Lung (tissue), 11 donors: ENCODE measurements at regions not wholly inside any gene's neighbourhood (a gene's known extent, or its start where the extent isn't known, plus 50 kb on each side); places are given as distances from the start of the nearest gene placed in this dataset.
A peak's percentile ranks its signal among the peaks of the same experiment; 100 is the strongest.

Experiments used
- ATAC-seq: fragments of 200-7000 bp; cut with Tn5 transposase; one replicate; pipeline ENCODE4 v1.9.1; 2020; ENCODE audit warnings: moderate number of reproducible peaks; ENCODE audit not compliant: insufficient read depth, low FRiP score
- DNase-seq, 3 donors: peaks; one replicate each; pipeline ENCODE4 v3.0.0-alpha.2; 2013 to 2017
- H3K27ac ChIP-seq, 2 donors: one replicate each; pipeline ENCODE4 v1.5.1; 2013; ENCODE audit warnings: mild to moderate bottlenecking in 2 of 2, moderate library complexity in 2 of 2, control low read depth in 1 of 2, inconsistent platforms in 1 of 2, low read depth in 1 of 2, low read length in 1 of 2
- H3K27me3 ChIP-seq, 3 donors: one replicate each; pipeline ENCODE4 v1.5.1; 2013; ENCODE audit warnings: low read length in 2 of 3; ENCODE audit not compliant: control insufficient read depth in 3 of 3, insufficient read depth in 3 of 3
- H3K36me3 ChIP-seq, 4 donors: one replicate each; pipeline ENCODE4 v1.5.1; 2013; ENCODE audit warnings: low read length in 4 of 4, mild to moderate bottlenecking in 1 of 4, moderate library complexity in 1 of 4; ENCODE audit not compliant: control insufficient read depth in 4 of 4, insufficient read depth in 4 of 4
- H3K4me1 ChIP-seq, 5 donors: one replicate each; pipeline ENCODE4 v1.5.1; 2013; ENCODE audit warnings: low read length in 5 of 5, mild to moderate bottlenecking in 2 of 5, moderate library complexity in 1 of 5; ENCODE audit not compliant: control insufficient read depth in 5 of 5, insufficient read depth in 5 of 5
- H3K4me3 ChIP-seq: one replicate; pipeline ENCODE4 v1.5.1; 2013; ENCODE audit warnings: mild to moderate bottlenecking, control low read depth, moderate library complexity
- H3K9ac ChIP-seq, 2 donors: one replicate each; pipeline ENCODE4 v1.5.1; 2013; ENCODE audit warnings: low read length in 2 of 2, control low read depth in 1 of 2; ENCODE audit not compliant: insufficient read depth in 1 of 2
- H3K9me3 ChIP-seq, 4 donors: one replicate each; pipeline ENCODE4 v1.5.1; 2013; ENCODE audit warnings: low read length in 3 of 4, mild to moderate bottlenecking in 1 of 4, moderate library complexity in 1 of 4; ENCODE audit not compliant: control insufficient read depth in 4 of 4, insufficient read depth in 3 of 4
- CTCF ChIP-seq: IDR thresholded peaks from 2 replicates; pipeline ENCODE4 v1.5.1; 2012; ENCODE audit warnings: mild to moderate bottlenecking; ENCODE audit errors: control extremely low read depth, extremely low read depth
- WGBS, 2 donors: extraction: QIAGEN DNeasy Blood & Tissue Kit; methylation state at CpG; one replicate each; pipeline ENCODE4 v1.1.7; 2013; 5-methylcytosine and 5-hydroxymethylcytosine counted together
- donor health status: control.
- donor health status: control.
- donor health status: Bipolar disorder and iron deficiency.
- donor health status: healthy.
- donor health status: DM: yes; HTN: yes; CAD: no.

GRCh38 chr18:45481821-45482220 is 133.5 kb upstream of the SLC14A2 start:
- Histone ChIP-seq H3K4me3 (no peak overlapping the region), H3K27ac (no peak overlapping the region), H3K27me3 (no peaks in the 10 kb centered on the region), H3K9me3 (no peaks in the 10 kb centered on the region), H3K4me1 (no peaks in the 10 kb centered on the region), H3K9ac (no peak overlapping the region), H3K36me3 (no peaks in the 10 kb centered on the region)
- DNase-seq (no peak), ATAC-seq (no peak)
- 36 to 71% methylated on average over 2 of the region's 2 CpGs for WGBS, 2 donors
- no peak for TF ChIP-seq CTCF

DNA sequence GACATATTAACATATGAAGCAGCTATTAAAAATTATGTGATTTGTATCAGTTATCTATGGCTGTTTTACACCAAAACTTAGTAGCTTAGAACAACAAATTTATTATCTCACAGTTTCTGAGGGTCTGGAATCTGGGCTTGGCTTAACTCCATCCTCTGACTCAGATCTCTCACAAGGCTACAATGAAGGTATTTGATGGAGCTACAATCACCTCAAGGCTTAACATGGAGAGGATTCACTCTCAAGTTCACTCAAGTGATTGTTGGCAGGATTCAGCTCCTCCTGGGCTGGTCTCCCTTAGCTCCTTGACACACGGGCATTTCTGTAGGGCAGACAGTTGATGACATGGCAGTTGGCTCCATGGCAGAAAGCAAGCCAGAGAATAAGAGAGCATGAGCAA is 133.0 kb upstream of the SLC14A2 start:
- no peaks in the 10 kb centered on the region for H3K36me3 ChIP-seq
- no peak for ATAC-seq
- no peak overlapping the region for H3K27ac ChIP-seq
- H3K27me3 ChIP-seq = no peaks in the 10 kb centered on the region
- TF ChIP-seq CTCF = no peak
- H3K9ac ChIP-seq = no peak overlapping the region
- WGBS, 2 donors = 58 to 87% methylated on average over 1 of the region's 1 CpG
- no peaks in the 10 kb centered on the region for H3K4me1 ChIP-seq
- H3K4me3 ChIP-seq = no peak overlapping the region
- H3K9me3 ChIP-seq = no peaks in the 10 kb centered on the region
- DNase-seq = peak in 1 of 3 donors; percentile 12

GRCh38 chr18:45487581-45487980 is 127.7 kb upstream of the SLC14A2 start:
- ATAC-seq (no peak), DNase-seq (no peak)
- Histone ChIP-seq H3K36me3 (no peaks in the 10 kb centered on the region), H3K9me3 (no peaks in the 10 kb centered on the region), H3K4me3 (no peak overlapping the region), H3K4me1 (no peaks in the 10 kb centered on the region), H3K27ac (no peak overlapping the region), H3K27me3 (no peaks in the 10 kb centered on the region), H3K9ac (no peak overlapping the region)
- WGBS, 2 donors = 89 to 96% methylated on average over 3 of the region's 3 CpGs
- TF ChIP-seq CTCF = no peak

DNA sequence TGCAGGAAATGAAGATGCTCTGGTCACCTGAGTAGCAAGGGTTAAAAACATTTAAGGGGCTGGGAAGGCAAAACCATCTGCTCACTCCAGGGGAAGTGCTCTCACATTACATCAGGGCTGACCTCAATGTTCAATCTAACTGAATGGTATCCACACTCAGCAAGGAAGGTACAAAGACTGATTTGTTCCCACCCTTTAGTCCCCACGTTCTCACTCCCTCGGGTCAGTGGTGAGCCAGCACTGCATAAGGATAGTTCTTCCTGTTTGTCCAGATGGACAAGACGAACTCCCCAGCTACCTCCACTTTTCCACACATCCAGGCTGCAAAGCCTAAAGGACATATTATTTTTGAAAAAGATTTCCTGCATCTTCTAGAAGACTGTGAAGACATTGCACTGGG is 126.6 kb upstream of the SLC14A2 start:
- no peaks in the 10 kb centered on the region for H3K27me3 ChIP-seq
- WGBS, 2 donors = 49 to 54% methylated on average over 3 of the region's 3 CpGs
- no peak for DNase-seq
- no peak for ATAC-seq
- H3K4me3 ChIP-seq = no peak overlapping the region
- H3K27ac ChIP-seq = no peak overlapping the region
- H3K4me1 ChIP-seq = no peaks in the 10 kb centered on the region
- no peak for TF ChIP-seq CTCF
- H3K9ac ChIP-seq = no peak overlapping the region
- no peaks in the 10 kb centered on the region for H3K36me3 ChIP-seq
- H3K9me3 ChIP-seq = no peaks in the 10 kb centered on the region
